HCT116 (cell line): ENCODE measurements at regions not wholly inside any gene's neighbourhood (a gene's known extent, or its start where the extent isn't known, plus 50 kb on each side); places are given as distances from the start of the nearest gene placed in this dataset.

ENCODE experiments used
- ATAC-seq: fragments of 200-7000 bp; cut with Tn5 transposase; 2 replicates; pipeline ENCODE4 v1.9.1; 2020; ENCODE audit warnings: mild to moderate bottlenecking, moderate library complexity
- BruUV-seq: library from RNA; stranded (reverse); fragments of 400-500 nt; replicated peaks from 2 replicates; lab custom pipeline; 2021; lab: Mats Ljungman, UMichigan
- CTCF ChIA-PET: fragments of 300-600 bp; sonication (Branson Sonifier 250); formaldehyde crosslinking; loops from one replicate; lab custom pipeline; 2021; ENCODE audit warnings: antibody characterized with exemption; lab: Charles Lee
- POLR2A ChIA-PET: fragments of 300-600, 350-600 bp; sonication (Branson Sonifier 250); formaldehyde crosslinking; loops from one replicate; lab custom pipeline; 2021; ENCODE audit warnings: antibody characterized with exemption; lab: Charles Lee
- RAD21 ChIA-PET, 2 experiments: fragments of 300-600 bp; sonication (Branson Sonifier 250); formaldehyde crosslinking; loops; one replicate each; lab custom pipeline; 2023; ENCODE audit warnings: low total read pairs in 2 of 2; ENCODE audit not compliant: uncharacterized antibody in 2 of 2, unreplicated experiment in 2 of 2, low non-redundant PET in 1 of 2; lab: Charles Lee
- DNase-seq: peaks from one replicate; pipeline ENCODE4 v3.0.0-alpha.2; 2010; ENCODE audit warnings: low read depth, low spot score
- H2AFZ ChIP-seq: fragments of 200-600 bp; shearing (Covaris generic), sonication (generic); 2 replicates; pipeline ENCODE4 v1.6.1; 2017; ENCODE audit warnings: low read depth, mixed run types, mixed read lengths, antibody characterized with exemption, low read length; ENCODE audit not compliant: poor library complexity, severe bottlenecking
- H3K27ac ChIP-seq: 2 replicates; pipeline ENCODE4 v1.5.1; 2012; ENCODE audit warnings: low read depth, low read length
- H3K27me3 ChIP-seq: fragments of 200-600 bp; sonication (generic); 2 replicates; pipeline ENCODE4 v1.6.1; 2016; ENCODE audit warnings: mixed run types, low read length, mixed read lengths; ENCODE audit not compliant: insufficient read depth
- H3K36me3 ChIP-seq, 2 experiments: fragments of 200-500 bp in 1 of 2; fragments of 200-600 bp in 1 of 2; sonication (Bioruptor generic) in 1 of 2; sonication (generic) in 1 of 2; 2 replicates each; pipeline versions ENCODE4 v1.5.1 to v1.6.1; 2014 to 2016; ENCODE audit warnings: low read length in 2 of 2, inconsistent platforms in 1 of 2, mixed read lengths in 1 of 2, mixed run types in 1 of 2; ENCODE audit not compliant: insufficient read depth in 2 of 2, control insufficient read depth in 1 of 2
- H3K4me1 ChIP-seq, 2 experiments: fragments of 200-600 bp in 1 of 2; sonication (generic) in 1 of 2; 2 replicates each; pipeline versions ENCODE4 v1.5.1 to v1.6.1; 2012 to 2017; ENCODE audit warnings: low read length in 2 of 2, inconsistent platforms in 1 of 2, mild to moderate bottlenecking in 1 of 2, mixed read lengths in 1 of 2, mixed run types in 1 of 2, moderate library complexity in 1 of 2; ENCODE audit not compliant: insufficient read depth in 2 of 2, control insufficient read depth in 1 of 2
- H3K4me2 ChIP-seq: fragments of 200-600 bp; sonication (generic); 2 replicates; pipeline ENCODE4 v1.6.1; 2017; ENCODE audit warnings: mixed run types, low read length, mixed read lengths
- H3K4me3 ChIP-seq, 2 experiments: fragments of 200-600 bp in 1 of 2; sonication (generic) in 1 of 2; replicated peaks in 1 of 2; 2 replicates each; pipeline ENCODE4 v1.5.1; 2011 to 2016; ENCODE audit warnings: low read length in 2 of 2, control low read depth in 1 of 2, low read depth in 1 of 2, mild to moderate bottlenecking in 1 of 2, mixed read lengths in 1 of 2, mixed run types in 1 of 2
- H3K79me2 ChIP-seq: fragments of 200-600 bp; sonication (generic); 2 replicates; pipeline ENCODE4 v1.6.1; 2017; ENCODE audit warnings: mild to moderate bottlenecking, mixed run types, low read length, moderate library complexity, mixed read lengths; ENCODE audit not compliant: insufficient read depth
- H3K9ac ChIP-seq: fragments of 200-600 bp; sonication (generic); 2 replicates; pipeline ENCODE4 v1.6.1; 2016; ENCODE audit warnings: low read length, mixed read lengths
- H3K9me2 ChIP-seq: fragments of 200-600 bp; sonication (generic), shearing (Covaris generic); 2 replicates; pipeline ENCODE4 v1.6.1; 2017; ENCODE audit warnings: mixed run types, mild to moderate bottlenecking, moderate library complexity; ENCODE audit not compliant: insufficient read depth
- H3K9me3 ChIP-seq, 2 experiments: fragments of 200-500 bp in 1 of 2; fragments of 200-600 bp in 1 of 2; sonication (Bioruptor generic) in 1 of 2; sonication (generic) in 1 of 2; 2 replicates each; pipeline ENCODE4 v1.6.1; 2014 to 2017; ENCODE audit warnings: low read length in 2 of 2, mixed read lengths in 2 of 2, inconsistent platforms in 1 of 2, low read depth in 1 of 2, mild to moderate bottlenecking in 1 of 2, mixed run types in 1 of 2, moderate library complexity in 1 of 2; ENCODE audit not compliant: control insufficient read depth in 1 of 2, insufficient read depth in 1 of 2
- H4K20me1 ChIP-seq: fragments of 200-600 bp; sonication (generic), shearing (Covaris generic); 2 replicates; pipeline ENCODE4 v1.6.1; 2017; ENCODE audit warnings: mixed run types, mild to moderate bottlenecking, moderate library complexity; ENCODE audit not compliant: insufficient read depth
- ATF3 ChIP-seq: IDR thresholded peaks from 2 replicates; pipeline ENCODE4 v1.6.1; 2012
- CBX3 ChIP-seq: IDR thresholded peaks from 2 replicates; pipeline ENCODE4 v1.6.1; 2012; ENCODE audit warnings: low read depth
- CEBPB ChIP-seq: IDR thresholded peaks from 2 replicates; pipeline ENCODE4 v1.6.1; 2012; ENCODE audit warnings: low read depth
- EGR1 ChIP-seq: IDR thresholded peaks from 2 replicates; pipeline ENCODE4 v1.6.1; 2012; ENCODE audit warnings: low read depth
- ELF1 ChIP-seq: IDR thresholded peaks from 2 replicates; pipeline ENCODE4 v1.6.1; 2012; ENCODE audit warnings: low read depth, borderline replicate concordance
- EZH2 ChIP-seq: fragments of 200-600 bp; sonication (generic); IDR thresholded peaks from 2 replicates; pipeline ENCODE4 v1.6.1; 2017; ENCODE audit warnings: antibody characterized with exemption, mixed run types
- EZH2phosphoT487 ChIP-seq: fragments of 200-600 bp; IDR thresholded peaks from 2 replicates; pipeline ENCODE4 v1.6.1; 2018; ENCODE audit warnings: antibody characterized with exemption, borderline replicate concordance
- FOSL1 ChIP-seq: IDR thresholded peaks from 2 replicates; pipeline ENCODE4 v1.6.1; 2012; ENCODE audit warnings: low read depth
- JUND ChIP-seq: IDR thresholded peaks from 2 replicates; pipeline ENCODE4 v1.6.1; 2012
- POLR2A ChIP-seq: IDR thresholded peaks from 2 replicates; pipeline ENCODE4 v1.7.0; 2011; ENCODE audit warnings: borderline replicate concordance; ENCODE audit not compliant: insufficient read depth, insufficient read length; ENCODE audit errors: extremely low read depth
- POLR2AphosphoS5 ChIP-seq: IDR thresholded peaks from 2 replicates; pipeline ENCODE4 v1.6.1; 2011; ENCODE audit warnings: mild to moderate bottlenecking, low read depth, low read length, moderate library complexity
- RAD21 ChIP-seq: IDR thresholded peaks from 2 replicates; pipeline ENCODE4 v1.6.1; 2012; ENCODE audit warnings: low read depth, mild to moderate bottlenecking
- SIN3A ChIP-seq: IDR thresholded peaks from 2 replicates; pipeline ENCODE4 v1.6.1; 2012; ENCODE audit warnings: low read depth
- TCF7L2 ChIP-seq: IDR thresholded peaks from 2 replicates; pipeline ENCODE4 v1.7.0; 2011; ENCODE audit warnings: borderline replicate concordance, inconsistent platforms; ENCODE audit not compliant: insufficient read depth, insufficient read length; ENCODE audit errors: extremely low read depth
- intact Hi-C: fragments of 100-400 bp; cut with micrococcal nuclease; formaldehyde crosslinking; loops from 2 replicates; pipeline ENCODE4 v1.10.0; 2022
- TF ChIP-seq, protein P1 (sequence below): IDR thresholded peaks from 2 replicates; pipeline ENCODE4 v1.6.1; 2012; ENCODE audit warnings: low read depth
- TF ChIP-seq, protein P2 (sequence below): IDR thresholded peaks from 2 replicates; pipeline ENCODE4 v1.6.1; 2011; ENCODE audit warnings: mild to moderate bottlenecking, low read length, moderate library complexity; ENCODE audit not compliant: insufficient replicate concordance; ENCODE audit errors: extremely low read depth

GRCh38 chr4:101555341-101555880 is 208.1 kb upstream of the PPP3CA start:
- POLR2A ChIA-PET: no interaction called here
- DNase-seq (no peak), ATAC-seq (no peak)
- no TSS peak for BruUV-seq
- H3K27me3 ChIP-seq: no peaks in the 10 kb centered on the region
- no peak overlapping the region for H3K4me3 ChIP-seq
- H3K4me2 ChIP-seq: no peak overlapping the region
- H2AFZ ChIP-seq: no peak overlapping the region
- no peaks in the 10 kb centered on the region for H3K9me2 ChIP-seq
- no peaks in the 10 kb centered on the region for H4K20me1 ChIP-seq
- no peaks in the 10 kb centered on the region for H3K79me2 ChIP-seq
- CTCF ChIA-PET: no interaction called here
- TF ChIP-seq RAD21: no peak
- no peak for TF ChIP-seq POLR2AphosphoS5
- no peak for TF ChIP-seq EGR1
- TF ChIP-seq, protein P1, sequence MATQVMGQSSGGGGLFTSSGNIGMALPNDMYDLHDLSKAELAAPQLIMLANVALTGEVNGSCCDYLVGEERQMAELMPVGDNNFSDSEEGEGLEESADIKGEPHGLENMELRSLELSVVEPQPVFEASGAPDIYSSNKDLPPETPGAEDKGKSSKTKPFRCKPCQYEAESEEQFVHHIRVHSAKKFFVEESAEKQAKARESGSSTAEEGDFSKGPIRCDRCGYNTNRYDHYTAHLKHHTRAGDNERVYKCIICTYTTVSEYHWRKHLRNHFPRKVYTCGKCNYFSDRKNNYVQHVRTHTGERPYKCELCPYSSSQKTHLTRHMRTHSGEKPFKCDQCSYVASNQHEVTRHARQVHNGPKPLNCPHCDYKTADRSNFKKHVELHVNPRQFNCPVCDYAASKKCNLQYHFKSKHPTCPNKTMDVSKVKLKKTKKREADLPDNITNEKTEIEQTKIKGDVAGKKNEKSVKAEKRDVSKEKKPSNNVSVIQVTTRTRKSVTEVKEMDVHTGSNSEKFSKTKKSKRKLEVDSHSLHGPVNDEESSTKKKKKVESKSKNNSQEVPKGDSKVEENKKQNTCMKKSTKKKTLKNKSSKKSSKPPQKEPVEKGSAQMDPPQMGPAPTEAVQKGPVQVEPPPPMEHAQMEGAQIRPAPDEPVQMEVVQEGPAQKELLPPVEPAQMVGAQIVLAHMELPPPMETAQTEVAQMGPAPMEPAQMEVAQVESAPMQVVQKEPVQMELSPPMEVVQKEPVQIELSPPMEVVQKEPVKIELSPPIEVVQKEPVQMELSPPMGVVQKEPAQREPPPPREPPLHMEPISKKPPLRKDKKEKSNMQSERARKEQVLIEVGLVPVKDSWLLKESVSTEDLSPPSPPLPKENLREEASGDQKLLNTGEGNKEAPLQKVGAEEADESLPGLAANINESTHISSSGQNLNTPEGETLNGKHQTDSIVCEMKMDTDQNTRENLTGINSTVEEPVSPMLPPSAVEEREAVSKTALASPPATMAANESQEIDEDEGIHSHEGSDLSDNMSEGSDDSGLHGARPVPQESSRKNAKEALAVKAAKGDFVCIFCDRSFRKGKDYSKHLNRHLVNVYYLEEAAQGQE: no peak
- TF ChIP-seq ATF3: no peak
- no peak for TF ChIP-seq FOSL1
- TF ChIP-seq EZH2phosphoT487: no peak
- no peak for TF ChIP-seq JUND
- no peak for TF ChIP-seq CBX3
- TF ChIP-seq, protein P2, sequence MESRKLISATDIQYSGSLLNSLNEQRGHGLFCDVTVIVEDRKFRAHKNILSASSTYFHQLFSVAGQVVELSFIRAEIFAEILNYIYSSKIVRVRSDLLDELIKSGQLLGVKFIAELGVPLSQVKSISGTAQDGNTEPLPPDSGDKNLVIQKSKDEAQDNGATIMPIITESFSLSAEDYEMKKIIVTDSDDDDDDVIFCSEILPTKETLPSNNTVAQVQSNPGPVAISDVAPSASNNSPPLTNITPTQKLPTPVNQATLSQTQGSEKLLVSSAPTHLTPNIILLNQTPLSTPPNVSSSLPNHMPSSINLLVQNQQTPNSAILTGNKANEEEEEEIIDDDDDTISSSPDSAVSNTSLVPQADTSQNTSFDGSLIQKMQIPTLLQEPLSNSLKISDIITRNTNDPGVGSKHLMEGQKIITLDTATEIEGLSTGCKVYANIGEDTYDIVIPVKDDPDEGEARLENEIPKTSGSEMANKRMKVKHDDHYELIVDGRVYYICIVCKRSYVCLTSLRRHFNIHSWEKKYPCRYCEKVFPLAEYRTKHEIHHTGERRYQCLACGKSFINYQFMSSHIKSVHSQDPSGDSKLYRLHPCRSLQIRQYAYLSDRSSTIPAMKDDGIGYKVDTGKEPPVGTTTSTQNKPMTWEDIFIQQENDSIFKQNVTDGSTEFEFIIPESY: no peak
- no peak for TF ChIP-seq POLR2A
- no peak for TF ChIP-seq ELF1
- TF ChIP-seq CEBPB: no peak
- TF ChIP-seq TCF7L2: no peak
- TF ChIP-seq EZH2: no peak
- TF ChIP-seq SIN3A: no peak
- H3K9ac ChIP-seq: no peak overlapping the region
- intact Hi-C loops: no loop called here
- H3K4me1 ChIP-seq: no peaks in the 10 kb centered on the region
- RAD21 ChIA-PET: no interaction called here
- H3K36me3 ChIP-seq: no peaks in the 10 kb centered on the region
- no peaks in the 10 kb centered on the region for H3K9me3 ChIP-seq
- H3K27ac ChIP-seq: no peak overlapping the region
